GM12891 (cell line): ENCODE measurements at regions not wholly inside any gene's neighbourhood (a gene's known extent, or its start where the extent isn't known, plus 50 kb on each side); places are given as distances from the start of the nearest gene placed in this dataset.

ENCODE experiments used
- PAX5 ChIP-seq: IDR thresholded peaks from 2 replicates; pipeline ENCODE4 v1.6.1; 2011; ENCODE audit warnings: low read length, moderate library complexity, mild to moderate bottlenecking; ENCODE audit not compliant: insufficient read depth, severe bottlenecking
- POLR2A ChIP-seq: IDR thresholded peaks from 2 replicates; pipeline ENCODE4 v1.6.1; 2011; ENCODE audit warnings: low read depth, low read length, control low read depth
- POLR2AphosphoS5 ChIP-seq: IDR thresholded peaks from 2 replicates; pipeline ENCODE4 v1.6.1; 2011; ENCODE audit warnings: low read depth, low read length, control low read depth
- POU2F2 ChIP-seq: IDR thresholded peaks from 2 replicates; pipeline ENCODE4 v1.6.1; 2011; ENCODE audit warnings: low read depth, mild to moderate bottlenecking, control low read depth, low read length, moderate library complexity
- TAF1 ChIP-seq: IDR thresholded peaks from 2 replicates; pipeline ENCODE4 v1.6.1; 2011; ENCODE audit warnings: low read depth, low read length, control low read depth

- TF ChIP-seq POLR2A (no peak), POLR2AphosphoS5 (no peak), TAF1 (no peak), POU2F2 (no peak), PAX5 (no peak)
Measured at GRCh38 chr2:18820966-18821365, 231.6 kb upstream of the NT5C1B start.
